ENCODE measurements at regions not wholly inside any gene's neighbourhood (a gene's known extent, or its start where the extent isn't known, plus 50 kb on each side); places are given as distances from the start of the nearest gene placed in this dataset.

DNA sequence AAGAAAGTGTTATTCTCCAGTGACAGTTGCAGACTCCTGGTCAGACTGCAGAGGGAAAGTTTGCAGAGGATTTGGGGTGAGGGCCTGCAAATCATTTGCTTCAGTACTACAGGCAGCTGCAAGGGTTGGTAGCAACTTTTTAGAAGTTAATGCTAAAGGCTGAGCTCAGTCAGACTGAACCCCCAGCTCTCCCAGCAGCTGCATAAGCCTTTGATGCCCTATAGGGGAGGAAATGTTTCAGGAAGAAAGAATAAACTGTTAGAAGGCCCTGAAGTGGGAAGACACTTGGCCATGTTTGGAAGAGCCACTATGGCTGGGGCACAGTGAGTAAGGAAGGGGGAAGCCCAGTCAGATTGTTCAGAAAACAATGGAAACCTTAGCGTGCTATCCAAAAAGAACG is 383.6 kb downstream of the TTLL7 start:
- TF ChIP-seq CTCF (conservative IDR thresholded peaks at IDR 0.05; ENCODE audit: low read depth, low read length), result no peak
- no peak for DNase-seq (ENCODE audit: low read depth)
- no peak overlapping the region for H3K4me3 ChIP-seq (ENCODE audit: low read depth, low read length)

DNA sequence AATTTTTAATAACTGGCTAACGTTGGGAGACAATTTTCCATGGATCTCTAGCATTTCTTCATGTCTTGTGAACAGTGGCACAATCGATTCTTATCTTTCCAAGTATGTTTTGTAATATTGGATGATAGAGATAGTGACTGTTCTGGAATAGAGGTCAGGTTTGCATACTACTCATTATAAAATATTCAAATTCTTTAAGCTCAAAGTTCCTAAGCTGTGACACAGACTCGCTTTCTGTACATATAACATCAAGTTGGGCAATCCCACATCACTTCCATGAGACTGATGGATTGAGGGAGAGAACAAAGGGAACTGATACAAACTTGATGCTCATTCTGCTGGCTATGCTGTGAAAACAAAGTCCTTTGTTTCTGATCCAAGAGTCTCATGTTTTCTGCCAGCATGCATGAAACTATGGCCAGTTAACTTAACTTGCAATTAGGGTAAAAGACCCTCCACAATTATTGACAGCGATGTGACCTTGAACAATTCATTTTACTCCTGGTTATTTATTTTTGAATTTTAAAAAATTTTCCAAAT is 392.4 kb downstream of the TTLL7 start:
- no peak overlapping the region for H3K4me3 ChIP-seq (ENCODE audit: low read depth, low read length)
- no peak for TF ChIP-seq CTCF (conservative IDR thresholded peaks at IDR 0.05; ENCODE audit: low read depth, low read length)
- DNase-seq (ENCODE audit: low read depth), result no peak

GRCh38 chr1:83596331-83596730 is 402.6 kb downstream of the TTLL7 start:
- no peak overlapping the region for H3K4me3 ChIP-seq (ENCODE audit: low read depth, low read length)
- DNase-seq (ENCODE audit: low read depth), result no peak
- TF ChIP-seq CTCF (conservative IDR thresholded peaks at IDR 0.05; ENCODE audit: low read depth, low read length), result no peak

DNA sequence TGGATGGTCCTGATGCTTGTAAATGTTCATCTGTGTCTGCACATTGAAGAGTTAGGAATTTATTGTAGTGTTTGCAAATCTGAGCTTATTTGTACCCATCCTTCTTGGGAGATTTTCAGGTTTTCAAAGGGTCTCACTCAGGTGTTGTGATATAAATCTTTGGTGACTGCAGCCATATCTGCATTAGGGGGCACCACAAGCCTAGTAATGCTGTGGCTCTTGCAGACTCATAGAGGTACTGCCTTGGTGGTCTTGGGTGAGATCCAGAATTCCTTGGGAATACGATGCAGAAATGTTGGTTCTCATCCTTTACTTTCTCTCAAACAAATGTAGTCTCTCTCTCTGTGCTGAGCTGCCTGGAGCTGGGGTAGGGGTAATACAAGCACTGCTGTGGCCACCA is 405.9 kb downstream of the TTLL7 start:
- DNase-seq (ENCODE audit: low read depth), result no peak
- no peak overlapping the region for H3K4me3 ChIP-seq (ENCODE audit: low read depth, low read length)
- no peak for TF ChIP-seq CTCF (conservative IDR thresholded peaks at IDR 0.05; ENCODE audit: low read depth, low read length)

DNA sequence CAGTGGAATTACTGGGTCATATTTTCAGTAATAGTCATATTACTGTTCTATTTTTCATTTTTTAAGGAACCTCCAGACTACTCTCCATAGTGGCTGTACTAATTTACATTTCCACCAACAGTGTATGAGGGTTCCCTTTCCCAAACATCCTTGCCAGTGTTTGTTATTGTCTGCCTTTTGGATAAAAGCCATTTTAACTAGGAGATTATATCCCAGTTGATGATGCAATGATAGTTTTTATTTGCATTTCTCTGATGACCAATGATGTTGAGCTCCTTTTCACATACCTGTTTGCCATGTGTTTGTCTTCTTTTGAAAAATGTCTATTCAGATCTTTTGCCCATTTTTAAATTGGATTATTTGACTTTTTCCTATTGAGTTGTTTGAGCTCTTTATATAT is 410.8 kb downstream of the TTLL7 start:
- no peak for DNase-seq (ENCODE audit: low read depth)
- no peak for TF ChIP-seq CTCF (conservative IDR thresholded peaks at IDR 0.05; ENCODE audit: low read depth, low read length)
- H3K4me3 ChIP-seq (ENCODE audit: low read depth, low read length), result no peak overlapping the region

DNA sequence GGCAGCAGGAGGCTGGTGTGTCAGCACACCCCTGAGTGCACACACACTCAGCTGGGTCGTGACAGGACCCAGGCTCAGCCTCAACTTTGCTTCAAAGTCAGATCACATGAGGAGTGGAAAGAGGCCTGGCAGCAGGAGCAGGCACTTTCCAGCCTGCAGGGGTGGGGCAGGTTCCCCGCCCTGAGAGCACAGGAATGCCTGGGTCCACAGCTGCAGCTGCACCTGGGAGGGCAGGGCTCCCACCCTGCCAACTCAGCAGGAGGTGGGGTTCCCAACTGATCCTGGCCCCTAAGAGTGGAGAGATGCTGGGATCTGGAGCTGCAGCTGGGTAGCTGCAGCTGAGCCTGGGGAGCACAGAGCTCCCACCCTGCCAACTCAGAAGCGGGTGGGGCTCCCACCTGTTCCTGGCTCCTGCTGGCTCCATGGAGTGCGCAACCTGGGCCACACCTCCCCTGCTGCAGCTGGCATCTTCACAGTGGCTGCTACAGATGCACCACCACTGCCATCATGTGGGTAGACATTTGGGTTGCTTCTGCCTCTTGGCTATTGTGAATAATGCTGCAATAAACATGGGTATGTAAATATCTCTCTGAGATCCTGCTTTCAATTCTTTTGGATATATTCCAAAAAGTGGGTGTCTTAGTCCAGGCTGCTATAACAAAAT is 415.4 kb downstream of the TTLL7 start:
- DNase-seq (ENCODE audit: low read depth), result peak; percentile 3
- no peak overlapping the region for H3K4me3 ChIP-seq (ENCODE audit: low read depth, low read length)
- TF ChIP-seq CTCF (conservative IDR thresholded peaks at IDR 0.05; ENCODE audit: low read depth, low read length), result peak; percentile 19

GRCh38 chr1:83581747-83582146 is 417.2 kb downstream of the TTLL7 start:
- TF ChIP-seq CTCF (conservative IDR thresholded peaks at IDR 0.05; ENCODE audit: low read depth, low read length), result no peak
- H3K4me3 ChIP-seq (ENCODE audit: low read depth, low read length), result no peak overlapping the region
- DNase-seq (ENCODE audit: low read depth), result no peak
